Pancreas (tissue), 10 donors: ENCODE measurements at regions not wholly inside any gene's neighbourhood (a gene's known extent, or its start where the extent isn't known, plus 50 kb on each side); places are given as distances from the start of the nearest gene placed in this dataset.

Experiments used
- ATAC-seq, 4 donors: fragments of 200-7000 bp; cut with Tn5 transposase; one replicate each; pipeline versions ENCODE4 v1.8.0 to v1.9.1; 2020; ENCODE audit warnings: mild to moderate bottlenecking in 4 of 4, moderate library complexity in 4 of 4
- DNase-seq, 6 donors: peaks; one replicate each; pipeline ENCODE4 v3.0.0-alpha.2; 2020
- FAIRE-seq: peaks from 2 replicates; lab custom pipeline; 2012; peaks lifted over from hg19 to GRCh38; lab: Jason Lieb, UNC
- H3K27ac ChIP-seq, 4 donors: fragments of 200-600 bp; sonication (generic); 1 replicate in 3 of 4; 2 replicates in 1 of 4; pipeline versions ENCODE4 v1.5.0 to v1.8.0; 2020
- H3K27me3 ChIP-seq, 4 donors: fragments of 200-600 bp; one replicate each; pipeline ENCODE4 v1.8.0; 2021
- H3K36me3 ChIP-seq, 3 donors: fragments of 200-600 bp; sonication (generic) in 1 of 3; one replicate each; pipeline versions ENCODE4 v1.5.0 to v1.8.0; 2020 to 2021
- H3K4me1 ChIP-seq, 3 donors: fragments of 200-600 bp; one replicate each; pipeline ENCODE4 v1.8.0; 2021
- H3K4me3 ChIP-seq, 4 donors: fragments of 200-600 bp; sonication (generic) in 2 of 4; one replicate each; pipeline versions ENCODE4 v1.5.0 to v1.8.0; 2020 to 2021
- H3K9me3 ChIP-seq, 4 donors: fragments of 200-600 bp; one replicate each; pipeline ENCODE4 v1.8.0; 2021
- WGBS, 2 donors: extraction: QIAGEN DNeasy Blood & Tissue Kit; methylation state at CpG; one replicate each; pipeline ENCODE4 v1.1.7; 2013; 5-methylcytosine and 5-hydroxymethylcytosine counted together
- intact Hi-C, 3 donors: fragments of 100-400 bp; cut with DNase I; formaldehyde crosslinking; loops; one replicate each; pipeline versions ENCODE4 v1.11.1 to v1.14.2; 2022
- TF ChIP-seq, protein P1 (sequence below), 4 donors: fragments of 200-600 bp; sonication (generic) in 3 of 4; IDR thresholded peaks; one replicate each; pipeline versions ENCODE4 v1.5.0 to v1.8.0; 2021; ENCODE audit warnings: antibody characterized with exemption in 4 of 4
- donor health status: healthy with polysubstance abuse.
- donor health status: DM: no; HTN: no; CAD: no; lungs with moderate emphysema.
- donor health status: DM: no; HTN: no; CAD: no.
- donor health status: control.
- donor health status: control.
- donor health status: Bipolar disorder and iron deficiency.
- donor health status: DM: yes; HTN: yes; CAD: no.
- donor health status: DM: no; HTN: no; CAD: no.
- donor health status: DM: no; HTN: no; CAD: no.
- donor health status: DM: yes; HTN: yes; CAD: no.

DNA sequence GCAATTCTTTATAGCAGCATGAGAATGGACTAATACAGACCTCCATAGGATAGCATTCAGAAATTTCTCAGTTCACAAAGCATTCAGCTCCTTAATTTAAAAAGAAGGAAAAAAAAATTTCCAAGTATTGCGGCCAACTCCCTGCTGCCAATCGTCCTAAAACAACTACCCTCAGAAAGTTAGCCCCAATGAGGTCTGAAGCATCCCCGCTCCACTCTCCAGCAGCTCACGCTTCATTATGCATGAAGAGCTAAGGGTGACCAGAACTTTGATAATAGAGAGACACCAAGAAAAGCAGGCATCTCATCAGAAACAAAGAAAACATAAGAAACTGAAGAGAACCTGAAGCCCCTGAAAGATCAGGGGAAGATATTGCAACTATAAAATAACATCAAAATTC is 172.8 kb upstream of the NUDT4 start:
- ATAC-seq (no peak), FAIRE-seq (no peak), DNase-seq (no peak)
- 82 to 90% methylated on average over 4 of the region's 4 CpGs for WGBS, 2 donors
- Histone ChIP-seq H3K9me3 (no peaks in the 10 kb centered on the region), H3K27me3 (no peaks in the 10 kb centered on the region), H3K4me1 (no peaks in the 10 kb centered on the region), H3K36me3 (no peaks in the 10 kb centered on the region), H3K4me3 (no peak overlapping the region), H3K27ac (no peak overlapping the region)
- intact Hi-C loops = no loop called here
- TF ChIP-seq, protein P1, sequence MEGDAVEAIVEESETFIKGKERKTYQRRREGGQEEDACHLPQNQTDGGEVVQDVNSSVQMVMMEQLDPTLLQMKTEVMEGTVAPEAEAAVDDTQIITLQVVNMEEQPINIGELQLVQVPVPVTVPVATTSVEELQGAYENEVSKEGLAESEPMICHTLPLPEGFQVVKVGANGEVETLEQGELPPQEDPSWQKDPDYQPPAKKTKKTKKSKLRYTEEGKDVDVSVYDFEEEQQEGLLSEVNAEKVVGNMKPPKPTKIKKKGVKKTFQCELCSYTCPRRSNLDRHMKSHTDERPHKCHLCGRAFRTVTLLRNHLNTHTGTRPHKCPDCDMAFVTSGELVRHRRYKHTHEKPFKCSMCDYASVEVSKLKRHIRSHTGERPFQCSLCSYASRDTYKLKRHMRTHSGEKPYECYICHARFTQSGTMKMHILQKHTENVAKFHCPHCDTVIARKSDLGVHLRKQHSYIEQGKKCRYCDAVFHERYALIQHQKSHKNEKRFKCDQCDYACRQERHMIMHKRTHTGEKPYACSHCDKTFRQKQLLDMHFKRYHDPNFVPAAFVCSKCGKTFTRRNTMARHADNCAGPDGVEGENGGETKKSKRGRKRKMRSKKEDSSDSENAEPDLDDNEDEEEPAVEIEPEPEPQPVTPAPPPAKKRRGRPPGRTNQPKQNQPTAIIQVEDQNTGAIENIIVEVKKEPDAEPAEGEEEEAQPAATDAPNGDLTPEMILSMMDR (IDR thresholded peaks at IDR 0.05) = no peak

DNA sequence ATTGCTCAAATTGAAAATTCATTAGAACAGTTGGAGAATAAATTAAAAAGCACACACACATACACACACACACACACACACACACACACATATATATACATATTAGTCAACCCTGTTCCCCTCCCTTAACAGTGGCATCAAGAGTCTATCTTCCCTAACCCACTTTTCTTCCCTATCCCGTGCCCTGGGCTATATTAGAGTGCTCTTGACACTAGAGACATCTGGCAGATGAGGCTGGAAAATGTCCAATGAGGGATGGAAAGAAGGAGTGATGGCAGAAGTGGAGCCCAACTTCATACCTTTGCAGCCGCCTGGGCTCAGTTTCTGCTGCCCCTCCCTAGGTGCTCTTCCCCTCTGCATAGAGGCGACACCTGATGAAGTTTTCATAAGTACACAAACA is 172.4 kb upstream of the NUDT4 start:
- 79 to 96% methylated on average over 3 of the region's 3 CpGs for WGBS, 2 donors
- Histone ChIP-seq H3K9me3 (no peaks in the 10 kb centered on the region), H3K27me3 (no peaks in the 10 kb centered on the region), H3K27ac (no peak overlapping the region), H3K4me3 (no peak overlapping the region), H3K36me3 (no peaks in the 10 kb centered on the region), H3K4me1 (no peaks in the 10 kb centered on the region)
- DNase-seq = no peak
- ATAC-seq = no peak
- FAIRE-seq = no peak
- TF ChIP-seq, protein P1 (IDR thresholded peaks at IDR 0.05) = no peak
- intact Hi-C loops = no loop called here

DNA sequence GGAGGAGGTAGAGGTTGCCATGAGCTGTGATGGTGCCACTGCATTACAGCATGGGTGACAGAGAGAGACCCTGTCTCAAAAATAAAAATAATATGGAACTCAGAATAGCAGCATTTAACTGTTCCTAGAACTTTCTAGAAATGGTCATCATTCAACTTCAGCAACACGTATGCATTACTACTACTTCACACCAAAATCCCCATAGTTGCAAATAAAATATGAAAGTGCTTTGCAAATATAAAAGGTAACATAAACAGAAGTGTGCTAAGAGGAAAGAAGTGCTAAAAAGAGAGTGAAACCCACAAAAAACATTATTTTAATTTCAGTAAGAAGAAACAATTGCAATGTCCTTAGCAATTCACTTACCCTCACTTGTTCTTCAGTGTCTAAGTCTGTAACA is 169.7 kb upstream of the NUDT4 start:
- Histone ChIP-seq H3K36me3 (no peaks in the 10 kb centered on the region), H3K4me3 (no peak overlapping the region), H3K27ac (no peak overlapping the region), H3K27me3 (no peaks in the 10 kb centered on the region), H3K9me3 (no peaks in the 10 kb centered on the region), H3K4me1 (no peaks in the 10 kb centered on the region)
- no peak for ATAC-seq
- no peak for DNase-seq
- WGBS, 2 donors = 65 to 84% methylated on average over 1 of the region's 1 CpG
- intact Hi-C loops = no loop called here
- FAIRE-seq = no peak
- TF ChIP-seq, protein P1 (IDR thresholded peaks at IDR 0.05) = no peak

DNA sequence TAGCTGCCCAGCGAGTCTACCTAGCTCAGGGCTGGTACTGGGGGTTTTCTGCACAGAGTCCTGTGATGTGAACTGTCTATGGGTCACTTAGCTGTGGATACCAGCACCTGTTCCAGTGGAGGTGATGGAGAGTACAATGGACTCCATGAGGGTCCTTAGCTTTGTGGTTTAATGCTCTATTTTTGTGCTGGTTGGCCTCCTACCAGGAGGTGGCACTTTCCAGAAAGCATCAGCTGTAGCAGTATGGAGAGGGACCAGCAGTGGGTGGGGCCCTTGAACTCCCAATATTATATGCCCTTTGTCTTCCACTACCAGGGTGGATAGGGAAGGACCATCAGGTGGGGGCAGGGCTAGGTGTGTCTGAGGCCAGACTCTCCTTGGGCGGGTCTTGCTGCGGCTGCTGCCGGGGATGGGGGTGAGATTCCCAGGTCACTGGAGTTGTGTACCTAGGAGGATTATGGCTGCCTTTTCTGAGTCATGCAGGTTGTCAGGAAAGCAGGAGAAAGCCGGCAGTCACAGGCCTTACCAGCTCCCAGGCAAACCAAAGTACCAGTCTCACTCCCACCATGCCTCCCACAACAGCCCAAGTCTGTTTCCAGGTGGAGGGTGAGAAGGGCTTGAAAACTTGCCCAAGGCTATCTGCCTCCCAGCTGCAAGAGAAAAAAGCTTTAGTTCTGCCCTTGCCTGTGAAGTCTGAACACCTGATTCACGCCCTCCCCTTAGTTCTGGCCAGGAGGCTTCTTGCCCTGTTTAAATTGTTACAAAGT is 163.0 kb upstream of the NUDT4 start:
- H3K27me3 ChIP-seq = no peaks in the 10 kb centered on the region
- intact Hi-C loops = no loop called here
- no peak for DNase-seq
- no peaks in the 10 kb centered on the region for H3K4me1 ChIP-seq
- H3K4me3 ChIP-seq = no peak overlapping the region
- no peaks in the 10 kb centered on the region for H3K9me3 ChIP-seq
- no peak overlapping the region for H3K27ac ChIP-seq
- no peak for FAIRE-seq
- TF ChIP-seq, protein P1 (IDR thresholded peaks at IDR 0.05) = no peak
- no peaks in the 10 kb centered on the region for H3K36me3 ChIP-seq
- no peak for ATAC-seq
- 75 to 85% methylated on average over 6 of the region's 6 CpGs for WGBS, 2 donors

DNA sequence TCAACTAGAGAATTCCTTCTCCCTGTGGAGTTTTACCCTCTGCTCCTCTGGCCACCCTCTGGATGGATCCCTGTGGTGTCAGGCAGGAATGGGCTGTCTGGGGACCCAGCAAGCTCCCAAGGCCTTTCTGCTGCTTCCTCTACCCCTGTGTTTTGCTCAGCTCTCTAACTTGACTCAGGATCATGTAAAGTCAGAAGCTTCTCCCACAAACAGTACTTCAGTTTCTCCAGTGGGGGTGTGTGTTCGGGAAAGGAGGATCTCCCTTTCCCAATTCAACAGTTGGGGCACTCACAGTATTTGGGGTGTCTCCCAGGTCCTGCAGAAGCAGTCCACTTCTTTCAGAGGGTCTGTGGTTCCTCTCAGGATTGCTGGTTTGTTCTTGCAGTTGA is 162.4 kb upstream of the NUDT4 start:
- H3K4me3 ChIP-seq = no peak overlapping the region
- H3K4me1 ChIP-seq = no peaks in the 10 kb centered on the region
- no peak for ATAC-seq
- TF ChIP-seq, protein P1 (IDR thresholded peaks at IDR 0.05) = no peak
- intact Hi-C loops = no loop called here
- WGBS, 2 donors = 78 to 89% methylated on average over 1 of the region's 1 CpG
- no peaks in the 10 kb centered on the region for H3K9me3 ChIP-seq
- no peaks in the 10 kb centered on the region for H3K27me3 ChIP-seq
- no peak for DNase-seq
- no peak for FAIRE-seq
- H3K27ac ChIP-seq = no peak overlapping the region
- H3K36me3 ChIP-seq = no peaks in the 10 kb centered on the region
